ENCODE measurements at regions not wholly inside any gene's neighbourhood (a gene's known extent, or its start where the extent isn't known, plus 50 kb on each side); places are given as distances from the start of the nearest gene placed in this dataset.

- no peak overlapping the region for H2BK120ac ChIP-seq (ENCODE audit: low read depth, low read length, poor library complexity, severe bottlenecking)
- H3K27me3 ChIP-seq (ENCODE audit: insufficient read depth, low read length), result no peaks in the 10 kb centered on the region
- H3T11ph ChIP-seq (ENCODE audit: low read length), result no peak overlapping the region
- Mint-ChIP-seq H3K27me3 (ENCODE audit: low read depth) (no peaks in the 10 kb centered on the region), H3K36me3 (ENCODE audit: insufficient read depth in 1 of 3, low read depth in 3 of 3) (peaks cover 0 to 6% (median 0%) of the 10 kb centered on the region in 3 experiments; a peak in 2 of 7 replicates), H3K9me3 (peaks cover 19 to 69% of the 10 kb centered on the region in 2 experiments), H3K4me1 (peaks cover 8 to 10% of the 10 kb centered on the region in 2 experiments), H3K27ac (no peak overlapping the region), H3K4me3 (no peak overlapping the region)
- H3K18ac ChIP-seq (ENCODE audit: insufficient read length, low read depth, low read length), result no peak overlapping the region
- no peak overlapping the region for H3K4ac ChIP-seq (ENCODE audit: low read depth, low read length)
- no peak overlapping the region for H2BK12ac ChIP-seq (ENCODE audit: insufficient read length, low read depth, low read length)
- WGBS (ENCODE audit: extremely low coverage, insufficient read length, low lambda C conversion rate), result no CpG with 5 or more reads among the region's 3 CpGs
- no peak overlapping the region for H3K14ac ChIP-seq (ENCODE audit: insufficient read depth, low read length)
- DNase-seq, result no peak
- H4K20me1 ChIP-seq (ENCODE audit: control insufficient read depth, insufficient read depth, insufficient read length), result no peaks in the 10 kb centered on the region
- H4K91ac ChIP-seq (ENCODE audit: insufficient read length, low read depth, low read length), result no peak overlapping the region
- H3K79me2 ChIP-seq (ENCODE audit: insufficient read depth, low read length), result no peaks in the 10 kb centered on the region
- H2BK5ac ChIP-seq (ENCODE audit: insufficient read length, low read length), result no peak overlapping the region
- H3K9me3 ChIP-seq (ENCODE audit: control insufficient read depth, low read depth, low read length), result no peaks in the 10 kb centered on the region
- no peak overlapping the region for H2AK5ac ChIP-seq (ENCODE audit: insufficient read length, low read length)
- H3K79me1 ChIP-seq (ENCODE audit: insufficient read depth, low read depth, low read length, poor library complexity, severe bottlenecking), result no peaks in the 10 kb centered on the region
- H2AFZ ChIP-seq (ENCODE audit: low read length), result no peak overlapping the region
- no peak overlapping the region for H3K27ac ChIP-seq (ENCODE audit: insufficient read length, low read depth, low read length)
- H3K9ac ChIP-seq (ENCODE audit: extremely low read depth, insufficient read length, low read length), result no peak overlapping the region
- peak; percentile 74 for TF ChIP-seq CTCF (conservative IDR thresholded peaks at IDR 0.05)
- H2BK20ac ChIP-seq (ENCODE audit: low read depth, low read length, poor library complexity, severe bottlenecking), result no peak overlapping the region
- no peak overlapping the region for H3K23ac ChIP-seq (ENCODE audit: insufficient read length, low read depth, low read length)
- no peak overlapping the region for H4K8ac ChIP-seq (replicated peaks; ENCODE audit: insufficient read length, low read depth, low read length)
- H4K5ac ChIP-seq (ENCODE audit: insufficient read length, low read depth, low read length), result no peak overlapping the region
- no peaks in the 10 kb centered on the region for H3K23me2 ChIP-seq (ENCODE audit: insufficient read length, low read depth, low read length, poor library complexity, severe bottlenecking)
- H3K4me1 ChIP-seq (ENCODE audit: insufficient read depth, low read length), result no peaks in the 10 kb centered on the region
- H3K4me2 ChIP-seq (ENCODE audit: insufficient read depth, insufficient read length, low read length), result no peak overlapping the region
- no peak overlapping the region for H2BK15ac ChIP-seq (ENCODE audit: low read depth, low read length)
- no peak overlapping the region for H3K56ac ChIP-seq (ENCODE audit: insufficient read length, low read depth, low read length)
These were observed 466.3 kb upstream of the ACTRT1 start for GRCh38 chrX:128518508-128518907.

Measured in H9 (cell line).